ENCODE measurements at regions not wholly inside any gene's neighbourhood (a gene's known extent, or its start where the extent isn't known, plus 50 kb on each side); places are given as distances from the start of the nearest gene placed in this dataset.

DNA sequence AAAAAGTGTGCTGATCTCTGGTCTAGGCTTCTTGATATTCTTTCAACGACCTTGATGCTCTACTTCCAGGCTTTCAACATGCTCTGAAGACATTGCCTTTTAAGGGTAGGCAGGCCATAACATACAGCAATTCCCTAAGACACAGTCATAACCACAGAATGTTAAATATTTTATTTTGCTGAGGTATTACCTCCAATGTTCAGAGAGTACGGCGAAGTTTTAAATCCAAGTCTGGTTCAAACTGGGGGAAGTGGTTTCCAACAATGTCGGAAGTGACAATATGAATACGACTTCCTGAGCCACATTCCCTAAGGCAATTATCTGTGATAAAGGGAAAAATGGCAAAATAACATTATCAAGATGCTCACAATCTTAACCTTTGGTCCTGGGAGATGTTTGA, 1077.9 kb upstream of the PIK3C3 start:
- DNase-seq (ENCODE audit: low spot score): no peak

- DNase-seq (ENCODE audit: low spot score): no peak
These were observed 1079.9 kb upstream of the PIK3C3 start for GRCh38 chr18:40875101-40875615.

DNA sequence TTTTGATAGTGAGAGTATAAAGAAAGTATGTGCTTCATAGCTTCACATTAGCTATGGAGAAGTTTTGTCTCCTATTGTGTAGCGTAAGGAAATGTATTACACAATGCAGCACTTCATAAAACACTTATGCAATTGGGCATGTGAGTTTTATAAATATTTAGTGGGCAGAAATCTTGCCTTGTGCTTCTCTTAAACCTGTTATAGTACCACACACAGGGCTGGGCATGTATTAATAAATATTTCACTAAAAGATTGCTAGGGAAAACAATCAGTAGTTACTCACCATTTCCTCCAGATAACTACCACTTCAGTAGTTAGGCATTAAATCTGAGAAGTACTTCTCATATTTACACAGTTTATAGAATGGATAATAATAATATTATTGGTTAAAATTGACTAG, 1080.8 kb upstream of the PIK3C3 start:
- DNase-seq (ENCODE audit: low spot score): no peak

DNA sequence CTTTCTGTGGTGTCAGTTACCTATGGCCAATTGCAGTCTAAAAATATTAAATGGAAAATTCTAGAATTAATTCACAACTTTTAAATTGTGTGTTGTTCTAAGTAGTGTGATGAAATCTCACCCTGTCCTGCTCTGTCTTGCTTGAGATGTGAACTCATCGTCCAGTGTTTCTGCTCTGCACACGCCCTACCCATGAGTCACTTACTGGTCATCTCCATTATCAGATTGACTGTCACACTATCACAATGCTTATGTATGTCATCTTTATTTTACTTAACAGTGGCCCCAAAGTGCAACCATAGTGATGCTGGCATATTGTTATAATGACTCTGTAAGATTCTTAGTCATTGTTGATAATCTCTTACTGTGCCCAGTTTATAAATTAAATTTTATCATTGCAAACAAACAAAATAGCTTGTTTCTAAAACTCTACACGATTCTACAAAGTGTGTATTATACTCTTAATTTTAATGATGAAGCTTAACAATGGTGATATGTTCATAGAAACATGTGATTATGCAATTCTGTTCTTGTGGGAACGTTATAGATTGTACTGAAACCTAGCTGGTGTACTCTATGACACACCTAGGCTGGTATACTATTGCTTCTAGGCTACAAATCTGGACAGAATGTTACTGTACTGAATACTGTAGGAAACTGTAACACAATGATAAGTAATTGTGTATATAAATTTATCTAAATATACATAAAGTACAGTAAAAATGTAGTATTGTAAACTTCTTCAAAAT, 1086.8 kb upstream of the PIK3C3 start:
- no peak for DNase-seq (ENCODE audit: low spot score)

GRCh38 chr18:40867459-40867858, 1087.6 kb upstream of the PIK3C3 start:
- no peak for DNase-seq (ENCODE audit: low spot score)

DNA sequence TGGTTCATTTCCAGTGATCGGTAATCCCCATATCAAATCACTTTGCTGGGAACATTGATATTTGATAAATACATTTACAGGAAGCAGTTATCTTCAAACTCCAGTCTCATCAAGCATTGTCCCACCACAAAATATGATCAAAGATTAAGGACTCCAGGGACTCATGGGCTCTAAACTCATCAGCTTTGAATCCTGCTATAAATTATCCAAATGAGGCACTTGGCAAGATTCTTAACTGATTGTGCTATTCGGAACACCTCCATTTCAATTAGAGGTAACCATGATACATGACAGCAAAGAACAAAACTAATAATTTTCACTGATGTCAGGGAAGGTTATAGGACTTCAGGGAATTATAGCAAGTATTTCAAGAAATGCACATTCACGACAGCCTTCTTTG, 1088.1 kb upstream of the PIK3C3 start:
- no peak for DNase-seq (ENCODE audit: low spot score)

- DNase-seq (ENCODE audit: low spot score): no peak
These were observed 1088.9 kb upstream of the PIK3C3 start for GRCh38 chr18:40866013-40866645.

- DNase-seq (ENCODE audit: low spot score): no peak
These were observed 1090.2 kb upstream of the PIK3C3 start for GRCh38 chr18:40864846-40865245.

DNA sequence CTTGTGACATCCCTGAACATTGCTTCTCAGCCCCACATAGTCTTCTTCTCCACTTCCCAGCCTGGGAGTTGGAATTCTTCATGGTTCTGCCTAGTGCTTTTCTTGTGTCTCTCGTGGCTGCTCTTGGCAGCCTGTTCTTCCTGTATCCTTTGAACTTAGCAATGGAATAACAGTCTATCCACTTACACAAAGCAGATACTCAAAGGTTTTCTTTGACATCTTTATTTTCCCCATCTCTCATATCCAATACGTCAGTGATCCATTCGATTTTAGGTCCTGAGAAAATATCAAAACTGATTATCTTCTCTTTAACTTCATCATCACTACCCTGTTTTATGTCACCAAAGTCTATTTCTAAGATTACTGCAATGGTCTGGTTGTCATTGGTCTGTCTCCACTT, 1091.2 kb upstream of the PIK3C3 start:
- no peak for DNase-seq (ENCODE audit: low spot score)

- no peak for DNase-seq (ENCODE audit: low spot score)
These were observed 1094.8 kb upstream of the PIK3C3 start for GRCh38 chr18:40860189-40860588.

GRCh38 chr18:40855661-40856060, 1099.4 kb upstream of the PIK3C3 start:
- no peak for DNase-seq (ENCODE audit: low spot score)

GRCh38 chr18:40852406-40852805, 1102.6 kb upstream of the PIK3C3 start:
- DNase-seq (ENCODE audit: low spot score): no peak

- no peak for DNase-seq (ENCODE audit: low spot score)
These were observed 1104.0 kb upstream of the PIK3C3 start for GRCh38 chr18:40851014-40851429.

DNA sequence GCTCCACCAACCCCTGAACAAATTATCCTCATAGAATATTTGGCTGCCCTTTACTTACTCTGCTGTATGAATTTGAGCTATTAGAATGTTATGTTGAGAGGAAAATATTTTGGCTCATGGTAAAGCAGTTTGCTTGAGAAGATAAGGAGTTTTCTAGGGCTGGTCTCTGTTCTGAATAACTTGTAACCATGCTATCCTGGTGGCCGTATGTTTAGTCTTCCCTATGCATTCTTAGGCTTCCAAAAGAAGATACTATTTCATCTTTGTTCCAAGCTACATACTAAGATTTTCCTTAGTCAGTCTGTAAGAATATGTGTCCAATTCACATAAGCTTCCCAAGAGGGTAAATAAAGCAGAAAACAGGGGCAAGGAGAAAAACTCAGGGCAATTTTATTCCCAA, 1105.1 kb upstream of the PIK3C3 start:
- DNase-seq (ENCODE audit: low spot score): no peak

DNA sequence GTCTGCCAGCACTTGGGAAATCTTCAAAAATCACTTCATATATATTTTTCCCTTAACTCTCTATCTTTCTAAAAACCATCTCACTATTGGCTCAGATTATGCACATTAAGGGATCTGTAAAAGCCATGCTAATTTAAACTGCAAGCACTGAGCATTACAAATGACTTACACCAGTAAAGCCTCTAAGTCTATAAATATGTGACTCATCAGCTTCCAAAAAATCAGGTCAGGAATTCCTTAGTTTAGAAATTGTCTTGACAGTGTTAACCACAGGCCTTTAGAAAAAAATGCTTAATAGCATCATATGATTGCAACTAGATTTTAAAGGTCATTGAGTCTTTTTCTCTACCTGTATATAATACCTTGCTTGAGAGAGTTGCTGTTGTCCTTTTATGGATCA, 1113.6 kb upstream of the PIK3C3 start:
- DNase-seq (ENCODE audit: low spot score): no peak

DNA sequence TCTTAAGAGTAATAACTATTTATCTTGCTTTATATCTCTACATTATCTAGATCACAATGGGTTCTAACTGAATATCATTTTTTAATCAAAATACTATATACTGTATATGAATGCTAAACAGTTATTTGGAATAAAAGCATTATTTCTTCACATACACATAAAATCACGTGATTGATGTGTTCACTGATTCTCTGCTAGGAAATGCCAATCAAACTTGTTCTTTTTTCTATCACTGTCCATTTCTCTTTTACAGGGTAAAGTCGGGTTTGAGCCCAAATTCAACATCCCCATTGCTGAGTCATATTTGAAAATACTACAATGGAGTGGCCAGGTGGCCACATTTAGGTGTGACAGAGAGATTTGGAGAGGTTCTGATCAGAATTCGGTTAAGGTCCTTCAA, 1114.0 kb upstream of the PIK3C3 start:
- no peak for DNase-seq (ENCODE audit: low spot score)

GRCh38 chr18:40832362-40832761, 1122.7 kb upstream of the PIK3C3 start:
- DNase-seq (ENCODE audit: low spot score): no peak

- no peak for DNase-seq (ENCODE audit: low spot score)
These were observed 1130.7 kb upstream of the PIK3C3 start for GRCh38 chr18:40824291-40824690.

GRCh38 chr18:40821596-40822243, 1133.3 kb upstream of the PIK3C3 start:
- DNase-seq (ENCODE audit: low spot score): no peak

- DNase-seq (ENCODE audit: low spot score): no peak
These were observed 1142.0 kb upstream of the PIK3C3 start for GRCh38 chr18:40812981-40813515.

DNA sequence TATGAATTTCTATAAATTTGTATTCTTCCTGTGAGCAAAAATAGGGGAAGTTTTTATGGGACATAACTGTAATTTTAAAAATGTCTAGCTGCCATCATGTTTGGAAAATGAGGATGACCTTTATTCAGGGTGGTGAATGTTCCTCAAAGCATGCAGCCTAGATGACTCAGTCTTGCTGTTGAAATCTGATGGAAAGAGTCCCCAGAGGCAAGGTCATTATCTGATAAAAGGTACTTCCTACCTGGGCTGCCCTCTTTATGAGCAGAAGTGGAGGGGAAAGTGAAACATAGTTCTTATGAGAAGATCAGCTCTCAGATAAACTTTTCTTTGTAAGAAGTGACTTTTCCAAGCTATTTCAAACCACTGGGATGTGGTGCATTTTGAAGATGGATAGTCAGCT, 1144.7 kb upstream of the PIK3C3 start:
- DNase-seq (ENCODE audit: low spot score): no peak

DNA sequence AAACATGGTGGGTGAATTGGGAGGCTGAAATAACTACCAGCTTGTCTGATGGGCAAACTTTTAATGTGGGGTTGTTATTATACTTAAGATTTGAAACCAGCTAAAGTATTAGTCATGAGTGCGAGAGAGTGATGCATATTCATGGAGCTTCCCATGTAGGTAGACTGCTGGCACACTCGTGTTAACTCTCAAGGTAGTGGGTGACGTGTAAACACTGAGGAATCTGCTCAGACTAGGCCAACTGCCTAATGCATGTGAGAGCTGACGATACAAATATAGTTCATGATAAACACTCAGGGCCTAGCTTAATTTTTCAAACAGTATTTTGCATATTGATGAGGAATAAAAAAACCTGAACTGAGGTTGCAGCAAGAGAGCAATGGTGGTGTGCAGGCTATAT, 1165.7 kb upstream of the PIK3C3 start:
- DNase-seq (ENCODE audit: low spot score): no peak
